ENCODE measurements at regions not wholly inside any gene's neighbourhood (a gene's known extent, or its start where the extent isn't known, plus 50 kb on each side); places are given as distances from the start of the nearest gene placed in this dataset.

DNA sequence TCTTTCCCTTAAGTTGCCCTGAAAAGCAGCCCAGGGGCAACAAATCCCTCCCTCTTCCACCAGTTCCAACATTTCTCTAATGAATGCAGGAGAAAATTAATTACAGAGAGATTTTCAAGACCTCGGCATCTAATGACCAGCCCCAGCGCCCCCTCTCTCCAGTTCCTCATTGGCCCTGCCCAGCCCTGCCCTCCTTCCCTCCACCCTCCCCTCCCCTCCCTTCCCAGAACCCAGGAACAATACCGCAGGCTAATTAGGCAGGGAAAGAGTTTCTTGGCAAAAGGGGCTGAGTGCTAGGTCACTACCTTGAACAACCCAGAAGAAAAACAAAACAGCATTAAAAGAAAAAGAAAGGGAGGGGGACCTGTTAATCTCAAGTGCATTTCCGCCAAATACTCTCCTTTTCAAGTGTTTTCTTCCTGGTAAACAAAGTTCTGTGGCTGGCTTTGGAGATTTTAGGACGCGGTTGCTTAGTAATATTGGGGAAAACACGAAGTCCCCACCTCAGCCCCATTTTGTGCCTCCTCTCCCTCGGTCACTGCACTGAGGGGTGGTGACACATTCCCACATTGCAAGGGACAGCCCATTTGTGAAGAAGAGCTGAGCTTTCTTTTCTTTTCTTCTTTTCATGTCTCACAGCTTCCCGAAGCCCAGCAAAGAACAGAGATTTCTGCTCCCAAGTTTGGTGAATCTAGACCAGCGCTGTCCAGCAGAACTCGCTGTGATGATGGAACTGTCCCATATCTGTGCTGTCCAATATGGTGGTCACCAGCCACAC lies 215.4 kb downstream of the SOX9 start:
- TF ChIP-seq, protein P1, sequence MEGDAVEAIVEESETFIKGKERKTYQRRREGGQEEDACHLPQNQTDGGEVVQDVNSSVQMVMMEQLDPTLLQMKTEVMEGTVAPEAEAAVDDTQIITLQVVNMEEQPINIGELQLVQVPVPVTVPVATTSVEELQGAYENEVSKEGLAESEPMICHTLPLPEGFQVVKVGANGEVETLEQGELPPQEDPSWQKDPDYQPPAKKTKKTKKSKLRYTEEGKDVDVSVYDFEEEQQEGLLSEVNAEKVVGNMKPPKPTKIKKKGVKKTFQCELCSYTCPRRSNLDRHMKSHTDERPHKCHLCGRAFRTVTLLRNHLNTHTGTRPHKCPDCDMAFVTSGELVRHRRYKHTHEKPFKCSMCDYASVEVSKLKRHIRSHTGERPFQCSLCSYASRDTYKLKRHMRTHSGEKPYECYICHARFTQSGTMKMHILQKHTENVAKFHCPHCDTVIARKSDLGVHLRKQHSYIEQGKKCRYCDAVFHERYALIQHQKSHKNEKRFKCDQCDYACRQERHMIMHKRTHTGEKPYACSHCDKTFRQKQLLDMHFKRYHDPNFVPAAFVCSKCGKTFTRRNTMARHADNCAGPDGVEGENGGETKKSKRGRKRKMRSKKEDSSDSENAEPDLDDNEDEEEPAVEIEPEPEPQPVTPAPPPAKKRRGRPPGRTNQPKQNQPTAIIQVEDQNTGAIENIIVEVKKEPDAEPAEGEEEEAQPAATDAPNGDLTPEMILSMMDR (IDR thresholded peaks at IDR 0.05; ENCODE audit: insufficient read depth, low read length, poor library complexity, severe bottlenecking): no peak
- DNase-seq (ENCODE audit: extremely low read depth, insufficient read length): no peak
- H3K36me3 ChIP-seq (ENCODE audit: control insufficient read depth, insufficient read depth, low read length): no peaks in the 10 kb centered on the region
- no peak overlapping the region for H3K4me3 ChIP-seq (replicated peaks; ENCODE audit: low read depth, low read length)
- H3K27me3 ChIP-seq (replicated peaks; ENCODE audit: control insufficient read depth, insufficient read depth, low read length): no peaks in the 10 kb centered on the region

DNA sequence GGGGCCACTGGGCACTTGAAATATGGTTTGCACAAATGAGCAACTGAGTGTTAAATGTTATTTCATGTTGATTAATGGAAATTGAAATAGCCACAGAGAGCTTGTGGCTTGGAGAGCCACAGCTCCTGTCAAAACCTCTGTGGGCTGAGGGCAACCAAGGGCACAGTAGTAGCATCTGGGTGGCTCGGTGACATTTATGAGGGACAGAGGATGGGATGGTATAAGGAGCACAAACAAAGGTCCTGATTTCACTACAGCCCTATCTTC lies 215.9 kb downstream of the SOX9 start:
- Histone ChIP-seq H3K27me3 (replicated peaks; ENCODE audit: control insufficient read depth, insufficient read depth, low read length) (no peaks in the 10 kb centered on the region), H3K36me3 (ENCODE audit: control insufficient read depth, insufficient read depth, low read length) (no peaks in the 10 kb centered on the region), H3K4me3 (replicated peaks; ENCODE audit: low read depth, low read length) (no peak overlapping the region)
- no peak for DNase-seq (ENCODE audit: extremely low read depth, insufficient read length)
- TF ChIP-seq, protein P1 (IDR thresholded peaks at IDR 0.05; ENCODE audit: insufficient read depth, low read length, poor library complexity, severe bottlenecking): no peak

DNA sequence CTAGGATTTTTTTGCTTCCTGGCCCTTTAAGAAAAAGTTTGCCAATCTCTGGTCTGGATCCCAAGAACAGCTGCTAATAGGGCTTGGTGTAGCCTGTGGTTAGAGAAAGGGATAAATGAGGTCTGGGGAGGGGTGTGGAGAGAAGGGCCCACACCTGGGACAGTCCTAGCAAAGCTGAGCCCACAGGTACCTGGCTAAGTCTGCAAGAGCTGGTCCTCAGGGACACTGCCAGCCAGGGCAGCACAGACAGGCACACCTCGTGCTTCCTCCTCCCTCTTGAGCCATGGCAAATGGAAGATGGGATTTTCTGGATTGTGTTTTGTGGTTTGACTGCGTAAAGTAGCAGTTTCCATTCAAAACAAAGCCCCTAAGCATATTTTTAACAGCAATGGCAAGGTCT lies 217.5 kb downstream of the SOX9 start:
- Histone ChIP-seq H3K36me3 (ENCODE audit: control insufficient read depth, insufficient read depth, low read length) (no peaks in the 10 kb centered on the region), H3K4me3 (replicated peaks; ENCODE audit: low read depth, low read length) (no peak overlapping the region), H3K27me3 (replicated peaks; ENCODE audit: control insufficient read depth, insufficient read depth, low read length) (no peaks in the 10 kb centered on the region)
- no peak for DNase-seq (ENCODE audit: extremely low read depth, insufficient read length)
- TF ChIP-seq, protein P1 (IDR thresholded peaks at IDR 0.05; ENCODE audit: insufficient read depth, low read length, poor library complexity, severe bottlenecking): no peak

DNA sequence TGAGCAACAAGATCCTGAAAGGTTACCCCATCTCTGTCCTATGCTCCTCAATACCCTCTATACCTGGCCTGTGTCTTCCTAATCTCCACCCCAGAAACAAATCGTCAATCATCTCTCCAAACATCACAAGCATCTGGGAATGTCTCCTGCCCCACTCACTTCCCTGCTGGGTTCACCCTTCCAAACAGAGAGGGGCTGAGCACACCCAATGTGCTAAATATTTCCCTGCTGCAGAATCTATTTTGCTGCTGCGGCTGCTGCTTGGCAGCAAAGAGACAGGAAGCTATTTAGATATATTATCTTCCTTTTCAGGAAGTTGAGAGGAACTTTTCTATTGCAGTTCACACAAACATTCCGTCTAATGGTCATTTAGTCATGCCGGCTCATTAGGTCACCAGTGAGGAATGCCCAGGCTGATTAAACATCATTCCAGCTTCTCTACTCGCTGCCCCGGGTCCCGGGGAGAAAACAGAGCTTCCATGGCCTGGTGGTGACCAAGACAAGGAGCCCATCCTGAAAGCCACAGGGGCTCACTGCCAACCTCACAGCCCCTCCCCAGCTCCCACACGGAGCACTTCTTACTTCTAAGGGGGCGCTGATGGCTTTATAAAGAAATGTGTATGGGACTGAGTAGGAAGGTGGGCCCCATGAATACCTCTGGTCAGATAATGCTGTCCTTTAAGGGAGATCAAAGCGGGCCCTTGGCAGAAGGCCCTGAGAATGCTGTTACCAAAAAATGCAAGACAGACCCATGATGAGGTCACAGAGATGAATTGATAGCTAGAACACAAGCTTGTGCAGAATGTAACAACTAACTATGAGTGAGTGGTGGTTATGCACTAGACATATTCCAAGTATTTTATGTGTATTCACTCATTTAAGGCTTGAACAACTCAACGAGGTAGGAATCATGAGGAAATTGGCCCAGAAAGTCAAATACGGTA lies 218.3 kb downstream of the SOX9 start:
- Histone ChIP-seq H3K36me3 (ENCODE audit: control insufficient read depth, insufficient read depth, low read length) (no peaks in the 10 kb centered on the region), H3K4me3 (replicated peaks; ENCODE audit: low read depth, low read length) (no peak overlapping the region), H3K27me3 (replicated peaks; ENCODE audit: control insufficient read depth, insufficient read depth, low read length) (no peaks in the 10 kb centered on the region)
- TF ChIP-seq, protein P1 (IDR thresholded peaks at IDR 0.05; ENCODE audit: insufficient read depth, low read length, poor library complexity, severe bottlenecking): no peak
- DNase-seq (ENCODE audit: extremely low read depth, insufficient read length): no peak

DNA sequence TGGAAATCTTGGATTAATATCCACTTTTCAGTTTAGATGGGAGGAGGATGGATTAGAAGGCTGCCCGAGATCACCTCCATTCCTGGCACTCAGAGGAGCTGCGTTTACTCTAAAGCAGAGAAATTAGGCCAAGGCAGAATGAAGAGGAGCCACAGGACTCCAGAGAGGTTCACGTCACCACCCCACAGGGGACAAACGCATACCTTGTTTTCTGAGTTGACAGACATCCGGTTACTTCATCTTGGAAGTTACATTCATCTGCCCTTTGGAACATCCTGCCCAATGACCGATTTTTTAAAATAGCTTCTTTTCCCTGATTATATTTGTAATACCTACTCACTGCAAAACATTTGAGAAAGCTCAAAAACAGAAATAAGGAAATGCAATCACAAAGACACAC lies 220.0 kb downstream of the SOX9 start:
- DNase-seq (ENCODE audit: extremely low read depth, insufficient read length): no peak
- TF ChIP-seq, protein P1 (IDR thresholded peaks at IDR 0.05; ENCODE audit: insufficient read depth, low read length, poor library complexity, severe bottlenecking): no peak
- Histone ChIP-seq H3K27me3 (replicated peaks; ENCODE audit: control insufficient read depth, insufficient read depth, low read length) (no peaks in the 10 kb centered on the region), H3K36me3 (ENCODE audit: control insufficient read depth, insufficient read depth, low read length) (no peaks in the 10 kb centered on the region), H3K4me3 (replicated peaks; ENCODE audit: low read depth, low read length) (no peak overlapping the region)

All from GM06990 (cell line).